ENCODE measurements at regions not wholly inside any gene's neighbourhood (a gene's known extent, or its start where the extent isn't known, plus 50 kb on each side); places are given as distances from the start of the nearest gene placed in this dataset.

DNA sequence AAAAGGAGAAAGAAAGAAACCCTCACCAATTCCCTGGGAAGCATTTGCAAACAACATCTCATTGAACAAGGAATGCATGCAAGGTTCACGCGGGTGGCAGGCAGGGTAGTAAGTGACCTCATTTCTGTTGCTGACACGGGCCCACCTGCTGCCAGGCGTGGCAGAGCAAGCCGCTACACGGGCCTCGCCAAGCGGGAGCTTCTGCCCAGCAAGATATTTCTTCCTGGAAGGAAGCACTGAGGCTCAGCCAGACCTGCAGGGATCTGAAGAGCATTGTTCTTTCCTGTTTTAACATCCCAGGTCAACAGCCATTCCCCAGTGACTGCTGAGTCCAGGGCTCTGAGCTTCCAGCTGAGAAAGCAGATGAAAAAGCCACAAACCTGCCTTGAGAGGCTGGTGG lies 91.9 kb upstream of the IGSF21 start:
- DNase-seq (ENCODE audit: low spot score): no peak

DNA sequence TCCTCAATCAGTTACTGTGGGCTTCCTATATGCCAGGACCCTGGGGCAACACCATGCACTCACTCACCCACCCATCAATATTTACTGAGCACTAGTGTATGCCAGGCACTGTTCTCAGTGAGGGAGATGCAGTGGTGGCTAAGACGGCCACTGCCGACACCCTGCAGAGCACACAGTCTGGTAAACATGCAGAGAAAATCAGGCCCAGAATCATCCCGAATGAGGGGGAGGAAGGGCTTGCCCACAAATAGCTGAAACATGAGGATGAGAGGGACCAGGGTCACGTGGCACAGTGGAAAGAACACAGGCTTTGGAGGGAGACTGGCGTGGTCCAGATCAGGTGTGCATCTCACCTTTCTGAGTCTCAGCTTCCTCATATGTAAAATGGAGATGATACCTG lies 89.2 kb upstream of the IGSF21 start:
- DNase-seq (ENCODE audit: low spot score): no peak

DNA sequence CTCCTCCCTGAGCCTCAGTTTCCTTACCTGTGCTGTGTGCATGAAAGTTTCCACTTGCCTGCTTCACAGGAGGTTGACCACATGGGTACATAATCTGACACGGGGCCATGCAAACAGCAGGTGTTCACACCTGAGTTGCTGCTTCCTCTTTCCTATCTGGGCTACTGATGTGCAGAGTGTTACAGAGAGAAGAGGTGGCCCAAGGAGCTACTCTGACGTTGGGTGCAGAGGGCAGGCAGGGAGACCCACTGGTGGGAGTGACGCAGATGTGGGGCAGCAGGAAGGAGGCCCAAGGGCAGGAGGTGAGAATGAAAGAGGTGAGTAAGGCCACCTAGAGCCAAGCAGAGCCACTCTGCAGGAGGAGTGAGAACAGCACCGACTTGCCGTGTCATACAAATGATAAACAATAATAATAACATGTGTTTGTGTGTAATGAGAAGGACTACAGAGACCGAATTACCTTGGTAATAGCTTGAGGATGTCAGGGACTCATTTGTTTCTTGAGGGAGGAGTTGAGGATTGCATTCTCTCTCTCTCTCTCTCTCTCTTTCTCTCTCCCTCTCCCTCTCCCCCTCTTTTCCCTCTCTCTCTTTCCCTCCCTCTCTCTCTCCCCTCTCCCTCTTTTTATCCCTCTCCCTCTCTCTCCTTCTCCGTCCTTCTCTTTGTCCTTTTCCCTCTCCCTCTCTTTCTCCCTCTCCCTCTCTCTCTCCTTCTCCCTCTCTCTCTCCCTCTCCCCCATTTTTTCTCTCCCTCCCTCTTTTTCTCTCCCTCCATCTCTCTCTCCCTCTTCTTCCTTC lies 87.4 kb upstream of the IGSF21 start:
- no peak for DNase-seq (ENCODE audit: low spot score)

- no peak for DNase-seq (ENCODE audit: low spot score)
Measured at GRCh38 chr1:18021242-18021641, 86.4 kb upstream of the IGSF21 start.

- DNase-seq (ENCODE audit: low spot score): no peak
Measured at GRCh38 chr1:18032172-18032859, 75.3 kb upstream of the IGSF21 start.

DNA sequence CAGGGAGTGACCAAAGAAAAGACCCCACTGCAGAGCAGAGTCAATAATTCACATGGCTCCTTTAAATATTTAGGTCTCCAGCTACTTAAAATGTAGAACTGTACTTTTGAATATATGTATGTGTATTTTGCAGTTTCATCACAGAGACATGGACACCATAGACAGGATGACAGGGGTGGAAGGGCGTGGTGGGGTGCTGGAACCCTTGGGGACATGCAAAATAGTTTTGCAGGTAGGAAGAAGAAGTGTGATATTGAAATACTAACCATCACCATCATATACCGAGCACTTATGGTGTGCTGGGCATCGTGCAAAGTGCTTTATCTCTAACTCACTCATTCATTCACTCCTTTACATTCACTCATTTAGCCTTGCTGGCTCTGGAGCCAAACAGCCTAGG lies 72.5 kb upstream of the IGSF21 start:
- no peak for DNase-seq (ENCODE audit: low spot score)

- DNase-seq (ENCODE audit: low spot score): no peak
Measured at GRCh38 chr1:18037651-18038050, 69.9 kb upstream of the IGSF21 start.

DNA sequence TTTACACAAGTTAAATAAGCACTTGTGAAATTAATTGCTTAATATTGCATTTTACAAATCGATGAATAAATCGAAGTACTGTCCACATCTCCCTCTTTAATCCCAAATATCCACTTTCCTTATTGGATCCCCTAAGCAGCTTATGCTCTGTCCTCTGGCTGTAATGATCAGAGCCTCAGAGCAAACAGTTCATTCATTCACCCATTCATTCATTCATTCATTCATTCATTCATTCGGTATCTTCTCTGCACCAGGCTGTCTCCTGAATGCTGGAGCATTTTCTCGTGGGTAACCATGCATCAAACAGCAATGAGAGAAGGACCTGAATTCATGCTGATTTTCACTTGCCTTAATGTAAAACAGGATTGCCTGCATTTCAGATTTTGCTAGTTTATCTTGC lies 69.5 kb upstream of the IGSF21 start:
- no peak for DNase-seq (ENCODE audit: low spot score)

- DNase-seq (ENCODE audit: low spot score): no peak
Measured at GRCh38 chr1:18039102-18039501, 68.5 kb upstream of the IGSF21 start.

DNA sequence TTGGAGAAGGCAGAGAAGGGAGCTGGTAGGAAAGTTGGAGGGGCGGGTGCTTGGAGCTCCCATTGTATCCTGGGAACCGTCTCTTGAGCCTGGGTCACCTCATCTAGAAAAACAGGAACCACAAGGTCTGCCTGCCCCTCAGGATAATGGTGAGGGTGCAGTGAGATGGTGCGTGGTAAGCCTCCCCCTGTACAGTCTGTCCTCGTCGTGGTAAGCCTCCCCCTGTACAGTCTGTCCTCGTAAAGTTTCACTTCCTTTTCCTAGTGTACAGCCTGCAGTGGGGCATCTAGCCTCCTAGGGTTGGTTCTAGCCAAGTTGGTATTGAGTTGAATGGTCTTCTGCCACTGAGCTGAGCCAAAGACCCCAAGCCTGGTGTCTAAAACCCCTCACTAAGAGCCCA lies 66.5 kb upstream of the IGSF21 start:
- no peak for DNase-seq (ENCODE audit: low spot score)

GRCh38 chr1:18041685-18042355 lies 65.8 kb upstream of the IGSF21 start:
- DNase-seq (ENCODE audit: low spot score): no peak

GRCh38 chr1:18043871-18044270 lies 63.7 kb upstream of the IGSF21 start:
- DNase-seq (ENCODE audit: low spot score): no peak

GRCh38 chr1:18045203-18045602 lies 62.4 kb upstream of the IGSF21 start:
- no peak for DNase-seq (ENCODE audit: low spot score)

- no peak for DNase-seq (ENCODE audit: low spot score)
Measured at GRCh38 chr1:18045621-18046020, 62.0 kb upstream of the IGSF21 start.

DNA sequence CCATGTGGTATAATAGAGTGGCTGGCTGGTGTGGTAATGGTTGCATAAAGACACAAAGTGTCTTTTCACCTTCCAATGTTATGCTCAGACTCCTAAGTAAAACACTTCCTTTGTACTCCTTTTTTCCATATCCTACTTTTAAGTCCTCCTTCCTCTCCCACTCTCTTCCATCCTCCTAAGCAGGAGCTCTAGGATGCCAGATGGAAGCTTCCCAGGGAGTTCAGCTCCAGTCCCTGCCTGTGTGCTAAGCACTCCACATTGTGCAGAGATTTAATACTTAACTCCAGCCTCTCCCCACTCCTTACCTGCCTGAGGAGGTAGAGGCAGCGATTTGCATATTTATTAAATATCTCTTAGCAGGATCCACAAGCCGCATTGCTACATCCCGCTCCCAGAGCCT lies 60.5 kb upstream of the IGSF21 start:
- DNase-seq (ENCODE audit: low spot score): no peak

GRCh38 chr1:18049228-18049627 lies 58.4 kb upstream of the IGSF21 start:
- DNase-seq (ENCODE audit: low spot score): no peak

DNA sequence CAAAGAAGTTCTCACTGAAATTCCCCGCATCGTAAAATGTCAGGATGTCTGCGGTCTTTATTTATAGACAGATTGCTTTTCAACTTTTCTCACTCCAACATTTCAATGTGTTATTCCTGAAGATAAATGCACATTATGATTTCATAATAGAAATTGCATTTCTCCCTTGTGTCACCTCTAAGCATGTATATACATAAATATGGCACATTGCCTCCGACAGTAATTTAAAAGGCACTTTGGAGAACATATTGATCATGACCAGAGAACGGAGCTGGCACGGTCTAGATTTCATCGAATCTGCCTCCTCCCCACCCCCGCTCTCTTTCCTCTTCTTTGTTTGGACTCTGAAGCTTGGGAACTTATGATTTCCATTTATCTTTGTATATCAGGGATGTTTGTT lies 54.9 kb upstream of the IGSF21 start:
- no peak for DNase-seq (ENCODE audit: low spot score)

DNA sequence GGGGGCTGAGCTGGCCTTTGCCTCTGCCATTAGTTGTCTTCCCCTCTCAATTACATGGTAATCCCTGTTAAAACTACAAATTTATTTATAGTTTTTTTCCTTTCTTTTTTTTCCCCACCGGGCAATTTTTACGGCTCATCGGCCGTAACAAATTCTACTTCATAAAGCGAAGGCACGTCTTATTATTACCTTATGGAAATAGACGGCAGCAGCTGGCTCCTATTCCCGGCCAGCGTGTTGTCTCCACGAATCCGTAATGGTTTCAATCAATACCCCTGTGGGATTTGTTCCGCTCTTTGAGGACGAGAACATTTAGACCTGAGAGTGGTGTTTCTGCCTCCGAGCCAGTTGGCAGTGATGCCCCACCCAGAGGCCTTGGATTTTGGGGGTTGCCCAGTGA lies 52.4 kb upstream of the IGSF21 start:
- no peak for DNase-seq (ENCODE audit: low spot score)

DNA sequence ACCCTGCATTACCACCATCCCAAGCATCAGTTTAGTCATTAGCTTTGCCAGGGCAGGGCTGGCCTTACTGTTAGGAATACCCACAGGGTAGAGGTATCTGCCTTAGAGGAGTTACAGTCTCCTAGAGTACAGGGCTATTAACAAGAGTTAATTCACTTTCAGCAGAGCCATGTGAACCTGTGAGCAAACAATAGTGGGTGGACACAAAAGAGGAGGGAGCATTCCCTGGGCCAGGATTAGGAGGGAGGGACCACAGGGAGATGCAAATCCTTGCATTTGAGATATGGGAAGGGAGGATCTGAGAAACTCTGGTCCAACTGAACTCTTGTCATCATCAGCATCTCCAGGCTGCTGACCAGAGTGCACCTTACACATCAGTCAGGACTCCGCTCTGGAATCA lies 51.1 kb upstream of the IGSF21 start:
- DNase-seq (ENCODE audit: low spot score): no peak

- DNase-seq (ENCODE audit: low spot score): no peak
Measured at GRCh38 chr1:18057623-18058022, 50.0 kb upstream of the IGSF21 start.

Measured in RKO (cell line).